Eye (tissue), 1 donor: ENCODE measurements at regions not wholly inside any gene's neighbourhood (a gene's known extent, or its start where the extent isn't known, plus 50 kb on each side); places are given as distances from the start of the nearest gene placed in this dataset.
"Not testable (repeated sequence)": the region's sequence is repeated elsewhere in the genome, so short reads cannot be mapped to it uniquely, and the experiment has no call there.

Experiments used
- DNase-seq: peaks from one replicate; pipeline ENCODE4 v3.0.0-alpha.2; 2015

DNA sequence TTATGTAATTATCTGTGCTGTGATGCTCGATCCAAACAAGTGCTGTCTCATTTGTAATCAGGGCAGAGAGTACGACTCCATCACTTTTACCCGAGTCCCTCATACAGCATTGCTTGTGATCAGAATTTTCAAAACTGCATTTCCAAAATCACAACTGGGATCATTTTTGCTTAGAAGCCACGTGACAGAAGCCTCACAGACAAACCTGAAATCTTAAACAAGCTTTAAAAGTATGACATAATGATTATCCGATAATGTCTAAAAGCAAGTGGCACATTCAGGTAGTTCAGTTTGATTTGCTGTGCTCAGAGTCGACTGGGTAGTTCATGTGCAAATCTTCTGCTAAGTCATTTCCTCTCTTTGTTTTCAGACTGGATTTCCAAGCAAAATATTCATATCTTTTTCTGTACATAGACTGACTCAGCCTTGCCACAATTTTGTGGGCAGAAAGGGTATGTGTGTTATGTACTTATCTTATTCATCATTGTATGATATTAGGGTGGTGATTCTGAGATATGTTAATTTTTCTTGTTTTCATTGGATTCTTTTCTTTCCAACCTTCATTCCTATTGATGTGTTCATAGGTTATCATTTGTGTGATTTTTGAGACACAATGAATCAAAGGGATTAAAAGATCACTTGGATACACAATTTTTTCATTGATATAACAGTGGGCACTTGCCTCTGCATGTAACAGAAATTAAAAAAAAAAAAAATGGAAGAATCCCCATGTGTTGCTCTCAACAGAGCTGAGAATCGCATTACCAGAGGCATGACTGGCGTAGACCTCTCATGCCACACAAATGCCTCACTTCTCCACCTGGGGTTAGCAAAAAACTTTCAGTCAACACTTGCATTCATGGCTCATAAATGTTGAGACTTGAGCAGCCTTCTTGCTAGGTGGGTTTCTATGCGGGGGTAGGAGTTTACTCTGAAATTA is 355.7 kb downstream of the LTN1 start:
- no peak for DNase-seq

DNA sequence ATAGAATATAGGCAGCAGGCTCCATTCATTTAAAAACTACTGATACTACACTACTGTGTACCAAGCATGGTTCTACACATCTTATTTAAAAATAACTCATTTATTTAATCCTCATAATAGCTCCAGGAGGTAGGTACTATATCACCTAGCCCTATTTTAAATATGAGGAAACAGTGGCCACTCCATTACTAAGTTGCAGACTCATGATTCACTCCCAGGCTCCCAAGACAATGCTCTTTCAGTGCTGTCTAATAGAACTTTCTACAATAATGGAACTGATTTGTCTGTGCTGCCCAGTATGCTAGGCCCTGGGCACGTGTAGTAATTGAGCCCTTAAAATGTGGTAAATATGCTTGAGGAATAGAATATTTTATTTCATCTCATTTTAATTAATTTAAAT is 357.1 kb downstream of the LTN1 start:
- no peak for DNase-seq

DNA sequence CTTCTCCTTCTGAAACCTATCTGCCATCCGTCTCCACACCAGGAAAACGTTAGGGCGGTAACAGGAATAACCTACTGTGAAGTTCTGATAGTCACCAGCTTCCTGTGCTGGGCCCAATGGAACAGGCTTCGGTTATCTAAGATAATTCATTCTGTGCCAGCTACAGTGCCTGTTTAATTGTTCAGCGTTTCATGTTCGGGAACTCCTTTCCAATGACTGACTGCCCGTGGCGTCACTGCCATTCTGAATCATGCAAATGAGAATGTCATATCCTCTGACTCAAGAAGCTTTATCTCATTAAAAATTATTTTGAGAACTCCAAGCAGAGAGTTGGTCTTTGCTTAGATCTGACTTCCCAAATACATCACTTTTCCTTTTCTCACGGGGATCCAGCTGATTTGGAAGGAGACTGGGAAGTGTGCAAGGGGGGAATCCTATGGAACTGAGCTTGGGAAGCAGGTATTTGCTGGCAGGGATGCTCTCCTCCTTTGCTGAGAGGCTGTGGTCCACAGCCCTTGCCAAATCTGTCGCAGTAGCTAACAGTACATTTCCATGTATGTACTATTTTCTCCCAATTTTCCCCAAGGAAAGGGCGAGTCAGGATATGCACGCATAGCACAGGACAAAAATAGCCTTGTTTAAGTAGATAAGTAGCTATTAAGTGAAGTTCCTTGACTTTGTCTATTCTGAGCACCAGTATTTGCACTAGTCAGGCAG is 358.7 kb downstream of the LTN1 start:
- DNase-seq = no peak

DNA sequence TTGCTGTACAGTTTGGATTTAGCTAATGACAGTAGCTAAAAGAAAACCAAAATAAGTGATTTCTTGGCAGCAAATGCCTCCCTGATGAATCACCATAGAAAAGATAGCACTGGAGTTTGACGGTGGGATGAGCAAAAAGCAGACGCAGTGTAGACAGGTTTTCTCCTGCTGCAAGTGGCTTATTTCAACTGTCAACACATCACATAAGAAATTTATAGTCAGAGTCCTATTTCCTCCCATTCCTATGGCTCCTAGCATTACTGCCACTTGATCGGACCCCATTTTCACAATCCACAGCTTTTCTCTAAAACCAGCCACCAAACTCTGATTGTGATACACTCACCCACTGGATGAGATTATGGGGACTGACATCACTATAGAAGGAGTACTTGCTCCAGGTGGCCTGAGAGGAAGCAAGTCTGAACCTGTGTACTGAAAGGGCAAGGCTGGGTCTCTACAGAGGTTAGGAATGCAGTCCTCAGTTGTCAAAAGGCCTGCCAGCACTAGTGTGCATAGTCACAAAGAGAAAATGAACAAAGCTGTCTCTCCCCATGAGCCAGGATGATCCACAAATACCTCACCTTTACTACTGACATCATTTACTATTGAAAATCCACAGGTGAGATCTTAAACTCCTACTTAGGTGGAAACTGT is 359.8 kb downstream of the LTN1 start:
- no peak for DNase-seq

DNA sequence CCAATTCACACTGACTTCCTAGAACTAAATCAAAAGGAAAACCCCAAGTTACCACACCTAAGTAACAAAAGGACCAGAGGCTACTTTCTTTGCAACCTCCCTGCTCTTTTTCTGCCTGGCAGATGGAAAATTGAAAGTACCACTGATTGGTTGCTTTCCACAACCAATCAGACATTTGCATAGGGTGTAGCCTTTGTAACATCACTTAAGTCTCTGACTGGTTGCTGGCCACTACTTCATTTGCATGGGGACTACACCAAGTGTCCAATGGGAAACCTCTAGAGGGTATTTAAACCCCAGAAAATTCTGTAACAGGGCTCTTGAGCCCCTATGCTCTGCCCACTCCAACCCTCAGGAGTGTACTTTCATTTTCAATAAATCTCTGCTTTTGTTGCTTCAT is 365.0 kb downstream of the LTN1 start:
- no peak for DNase-seq

DNA sequence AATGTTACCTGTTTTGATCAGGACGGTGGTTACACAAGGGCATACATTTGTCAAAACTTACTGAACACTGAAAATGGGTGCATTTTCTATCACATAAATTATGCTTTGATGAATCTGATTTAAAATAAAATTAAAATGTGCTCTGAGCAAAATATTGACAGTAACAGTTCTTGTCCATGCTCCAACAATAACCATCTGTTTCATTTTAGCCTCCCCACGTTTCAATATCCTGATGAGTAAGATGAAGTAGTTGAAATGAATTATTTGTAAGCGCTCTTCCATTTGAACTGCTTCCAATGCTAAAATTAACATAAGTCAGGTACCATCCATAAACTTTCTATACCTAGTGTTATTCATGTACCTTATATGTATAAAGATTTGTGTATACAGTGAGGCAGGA is 365.4 kb downstream of the LTN1 start:
- no peak for DNase-seq

DNA sequence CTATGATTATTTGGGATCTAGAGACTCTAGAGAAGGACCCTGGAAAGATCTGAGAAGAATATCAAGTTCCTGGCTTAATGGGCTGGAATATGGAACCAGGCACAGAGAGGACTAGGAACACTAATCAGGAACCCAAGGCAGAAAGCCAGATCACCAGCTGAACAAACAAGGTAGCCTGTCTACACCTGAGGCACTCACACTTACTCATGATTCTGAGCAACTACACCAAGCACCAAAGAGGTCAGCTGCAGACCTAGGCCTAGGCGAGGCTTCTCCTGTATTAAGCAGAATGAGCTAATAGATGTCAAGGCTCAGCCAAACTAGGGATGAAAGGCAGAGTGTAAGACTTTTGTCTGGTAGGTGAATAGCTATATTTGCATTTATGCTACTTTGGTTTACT is 368.1 kb downstream of the LTN1 start:
- no peak for DNase-seq

DNA sequence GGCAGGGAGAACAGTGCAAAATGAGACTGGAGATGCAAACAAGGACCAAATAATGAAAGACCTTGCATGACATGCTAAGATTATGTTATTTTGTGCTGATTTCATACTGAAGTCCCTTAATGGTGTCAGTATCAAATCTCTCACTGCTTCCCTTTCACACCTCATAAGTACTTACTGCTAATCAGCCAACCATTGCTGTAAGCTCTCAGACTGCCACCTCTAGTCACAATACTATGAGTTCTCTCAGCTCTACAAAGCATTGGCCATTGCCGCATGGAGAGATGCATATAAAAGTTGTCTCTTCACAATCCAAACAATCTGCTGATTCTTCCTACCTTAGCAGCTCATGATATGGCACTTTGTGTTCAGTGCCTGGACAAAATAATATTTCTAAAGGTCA is 375.4 kb downstream of the LTN1 start:
- no peak for DNase-seq

DNA sequence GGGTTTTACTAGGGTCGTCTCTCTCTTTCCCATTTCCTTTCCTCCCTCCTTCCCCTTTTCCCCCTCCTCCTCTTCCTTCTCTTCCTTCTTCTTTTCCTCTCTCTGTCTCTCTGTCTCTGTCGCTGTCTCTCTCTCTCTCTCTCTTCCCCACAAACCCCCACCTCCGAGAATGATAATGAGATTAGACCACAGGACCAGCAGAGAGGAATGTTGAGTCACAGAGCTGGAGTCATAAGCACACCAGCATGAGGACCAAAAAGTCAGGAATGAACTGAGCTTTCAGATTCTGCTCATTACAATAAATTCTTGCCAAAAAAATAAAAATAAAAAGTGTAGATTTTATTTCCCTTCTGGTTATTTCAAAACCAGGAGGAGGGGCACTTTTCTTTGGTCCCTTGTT is 377.4 kb downstream of the LTN1 start:
- DNase-seq = no peak

DNA sequence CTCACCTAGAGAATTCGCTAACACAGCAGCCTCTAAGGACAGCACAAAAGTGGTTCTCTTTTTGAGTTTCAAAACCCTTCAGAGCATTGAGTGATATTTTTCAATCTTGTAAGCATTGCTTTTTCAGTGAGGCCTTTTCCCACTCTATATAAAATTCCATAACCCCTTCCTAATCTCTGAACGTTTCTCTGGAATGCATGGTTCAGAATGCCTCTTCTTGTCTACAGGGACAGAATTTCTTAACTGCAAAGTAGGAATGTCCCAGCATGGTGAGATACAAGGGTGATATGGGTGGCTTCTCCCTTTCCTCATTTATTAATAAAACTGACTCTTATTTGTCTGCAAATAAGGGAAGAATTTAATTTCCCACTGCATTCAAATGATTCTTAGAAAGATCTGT is 377.9 kb downstream of the LTN1 start:
- DNase-seq = no peak

DNA sequence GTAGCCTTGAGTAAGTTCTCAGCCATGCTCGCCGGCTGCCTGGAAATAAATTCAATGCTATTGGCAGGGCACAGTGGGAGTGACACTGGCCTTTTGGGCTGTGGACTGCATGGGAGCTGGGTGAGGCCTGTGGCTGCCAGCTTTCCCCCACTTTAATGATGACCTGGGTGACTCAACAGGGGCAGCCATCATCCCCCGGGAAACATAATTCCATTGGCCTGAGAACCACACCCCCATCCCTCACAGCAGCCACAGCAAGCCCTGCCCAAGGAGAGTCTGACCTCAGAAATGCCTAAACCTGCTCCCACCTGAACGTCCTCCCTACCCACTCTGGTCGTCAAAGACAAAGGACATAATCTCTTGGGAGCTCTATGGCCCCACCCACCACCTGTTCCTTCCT is 384.0 kb downstream of the LTN1 start:
- DNase-seq = no peak

DNA sequence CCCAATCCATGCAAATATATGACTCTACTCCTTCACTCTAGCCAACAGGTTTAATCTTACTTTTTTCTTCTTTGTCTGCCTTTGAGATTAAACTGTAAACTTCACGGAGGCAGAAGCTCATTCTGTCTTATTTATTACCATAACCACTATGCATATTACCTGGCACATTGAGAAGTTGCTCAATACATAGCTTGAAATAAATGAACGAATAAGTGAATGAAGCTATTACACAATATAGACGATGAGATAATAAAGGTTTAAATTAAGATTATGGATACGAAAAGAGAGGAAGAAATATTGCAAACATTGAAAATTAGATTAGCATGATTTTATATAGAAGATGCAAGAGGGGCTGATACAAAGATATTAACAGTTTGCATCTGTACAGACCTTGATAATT is 385.1 kb downstream of the LTN1 start:
- no peak for DNase-seq

DNA sequence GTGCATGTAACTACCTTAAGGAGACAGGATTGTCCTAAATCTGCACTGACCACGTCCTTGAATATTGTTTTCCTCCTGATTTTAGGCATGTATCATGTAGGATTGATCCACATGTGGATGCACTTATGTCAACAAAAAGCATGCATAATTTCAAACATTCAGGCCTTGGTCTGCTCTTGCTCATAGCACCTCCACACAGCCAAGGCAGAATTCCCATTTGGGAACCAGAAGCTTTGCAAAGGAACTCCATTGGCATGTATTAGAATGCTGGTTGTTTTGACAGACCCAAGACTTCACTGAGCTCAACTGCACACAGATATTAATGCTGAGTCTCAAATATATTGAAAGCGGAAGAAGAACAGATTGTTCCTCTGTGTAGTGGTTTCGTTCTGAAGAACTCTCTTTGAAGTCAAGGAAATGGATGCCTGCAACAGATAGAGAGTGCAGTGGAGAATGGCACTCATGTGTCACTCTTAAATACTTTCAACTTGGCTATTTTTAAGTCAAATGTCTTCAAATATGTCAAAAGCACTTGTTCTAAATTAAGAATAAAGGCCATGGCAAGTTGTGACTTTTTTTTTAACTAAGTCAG is 387.6 kb downstream of the LTN1 start:
- DNase-seq = no peak

DNA sequence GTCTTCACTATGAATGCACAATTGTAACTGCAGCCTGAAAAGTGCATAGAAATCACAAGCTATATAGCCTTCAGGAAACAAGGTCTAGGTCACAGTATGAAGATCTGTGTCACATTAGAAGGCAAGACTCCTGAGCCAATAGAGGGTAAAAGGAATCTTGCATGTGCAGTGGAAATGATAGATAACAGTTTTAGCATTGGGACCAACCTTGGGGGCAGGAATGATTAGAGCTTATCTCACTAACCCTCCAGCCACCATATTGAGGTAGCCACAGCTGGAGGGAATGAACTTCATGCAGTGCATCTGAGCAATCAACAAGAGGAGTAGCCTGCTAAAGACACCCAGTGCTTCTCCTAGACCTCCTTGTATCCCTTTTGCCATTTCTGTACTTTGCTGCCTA is 390.1 kb downstream of the LTN1 start:
- no peak for DNase-seq

DNA sequence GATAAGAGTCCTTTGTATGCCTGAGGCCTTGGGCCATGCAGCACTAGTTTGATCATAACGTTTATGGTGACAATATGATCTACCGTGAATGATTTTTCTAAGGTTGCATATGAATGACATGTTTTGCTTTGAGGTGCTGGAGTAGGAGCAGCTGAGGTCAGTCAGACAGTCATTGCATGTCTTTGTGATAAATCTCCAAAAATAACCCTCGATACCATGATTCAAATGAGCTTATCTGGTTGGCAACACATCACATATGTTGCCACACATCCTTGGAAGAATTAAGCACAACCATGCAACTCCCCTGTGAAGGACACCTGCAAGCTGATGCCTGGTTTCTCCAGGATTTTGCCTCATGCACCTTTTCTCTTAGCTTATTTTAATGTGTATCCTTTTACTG is 394.5 kb downstream of the LTN1 start:
- no peak for DNase-seq

DNA sequence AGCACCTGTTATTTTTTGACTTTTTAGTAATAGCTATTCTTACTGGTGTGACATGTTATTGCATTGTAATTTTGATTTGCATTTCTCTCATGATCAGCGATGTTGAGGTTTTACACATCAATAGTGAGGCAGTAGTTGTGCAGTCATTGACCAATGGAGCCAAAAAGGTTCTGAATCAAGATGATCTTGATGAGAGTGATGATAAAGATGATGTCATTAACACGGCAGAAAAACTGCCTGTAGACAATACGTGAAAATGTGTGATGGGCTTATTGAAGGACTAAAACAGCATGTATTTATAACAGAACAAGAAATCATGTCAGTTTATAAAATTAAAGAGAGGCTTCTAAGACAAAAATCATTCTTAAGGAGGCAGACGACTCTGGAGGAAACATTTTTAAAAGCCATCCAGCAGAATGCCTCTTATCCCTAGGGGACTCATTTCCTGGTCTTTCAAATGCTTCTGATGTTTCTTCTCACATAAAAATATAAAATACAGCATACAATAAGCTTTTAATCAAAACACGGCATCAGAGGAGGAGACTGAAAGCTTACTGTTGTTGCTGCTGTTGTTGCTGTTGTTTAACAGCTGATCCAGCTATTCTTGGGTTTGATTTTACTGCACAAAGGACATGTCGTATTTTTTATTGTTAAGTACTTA is 400.3 kb downstream of the LTN1 start:
- no peak for DNase-seq

DNA sequence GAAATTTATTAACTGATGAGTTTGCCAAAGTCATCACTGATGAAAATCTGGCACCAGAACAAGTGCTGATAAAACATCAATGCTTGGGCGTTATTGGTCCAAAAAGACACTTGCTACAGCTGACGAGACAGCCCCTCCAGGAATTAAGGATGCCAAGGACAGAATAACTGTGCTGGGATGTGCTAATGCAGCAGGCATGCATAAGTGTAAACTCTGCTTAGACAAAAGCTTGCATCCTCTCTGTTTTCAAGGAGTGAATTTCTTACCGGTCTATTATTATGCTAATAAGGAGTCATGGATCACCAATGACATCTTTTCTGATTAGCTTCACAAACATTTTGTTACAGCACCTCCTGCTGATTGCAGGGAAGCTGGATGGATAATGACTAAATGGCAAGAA is 402.0 kb downstream of the LTN1 start:
- no peak for DNase-seq

DNA sequence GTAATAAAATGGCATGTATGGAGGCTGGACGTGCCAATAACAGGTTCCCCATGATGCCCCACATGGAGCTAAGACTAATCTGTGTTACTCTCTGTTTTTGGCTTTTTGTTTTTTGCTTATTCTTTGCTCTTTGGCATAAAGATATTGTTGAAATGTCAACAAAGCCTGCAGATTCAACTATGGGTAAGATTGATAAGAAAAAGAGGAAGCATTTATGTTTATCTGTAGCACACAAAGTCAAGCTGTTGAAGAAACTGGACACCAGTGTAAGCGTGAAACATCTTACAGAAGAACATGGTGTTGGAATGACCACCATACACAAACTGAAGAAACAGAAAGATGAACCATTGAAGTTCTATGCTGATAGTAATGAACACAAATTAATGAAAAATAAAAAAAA is 402.7 kb downstream of the LTN1 start:
- DNase-seq = no peak

DNA sequence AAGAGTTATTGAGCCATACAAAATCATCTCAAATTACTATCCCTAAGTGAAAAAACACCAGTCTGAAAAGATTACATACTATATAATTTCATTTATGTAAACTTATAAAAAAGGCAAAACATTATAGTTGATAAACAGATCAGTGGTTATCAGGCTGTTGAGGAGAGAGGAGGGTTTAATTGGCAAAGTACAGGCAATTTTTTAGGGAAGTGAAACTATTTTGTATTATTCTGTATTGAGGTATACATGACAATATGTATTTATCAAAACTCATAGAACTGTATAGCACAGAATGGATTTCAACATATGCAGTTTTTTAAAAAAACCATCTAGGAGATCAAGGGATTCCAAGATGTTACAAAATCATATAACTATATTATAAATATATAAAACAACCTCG is 403.7 kb downstream of the LTN1 start:
- no peak for DNase-seq

DNA sequence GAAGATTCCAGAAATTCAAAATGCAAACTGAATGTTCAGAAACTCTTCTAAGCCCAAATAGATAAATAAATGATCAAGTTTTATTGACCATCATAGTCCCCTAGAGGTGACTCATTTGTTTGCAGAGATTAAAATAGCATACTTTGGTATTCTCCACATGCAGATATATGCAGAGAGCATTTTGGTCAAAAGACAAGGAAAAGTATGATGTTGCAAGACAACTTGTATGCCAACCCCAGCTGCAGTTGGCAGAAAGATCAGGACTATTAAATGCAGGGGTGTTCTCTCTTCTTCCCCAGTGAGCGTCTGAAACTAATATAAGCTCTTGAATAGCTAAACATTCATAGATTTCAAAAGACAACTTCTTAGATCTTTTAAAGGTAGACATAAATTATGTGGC is 404.9 kb downstream of the LTN1 start:
- DNase-seq = no peak

DNA sequence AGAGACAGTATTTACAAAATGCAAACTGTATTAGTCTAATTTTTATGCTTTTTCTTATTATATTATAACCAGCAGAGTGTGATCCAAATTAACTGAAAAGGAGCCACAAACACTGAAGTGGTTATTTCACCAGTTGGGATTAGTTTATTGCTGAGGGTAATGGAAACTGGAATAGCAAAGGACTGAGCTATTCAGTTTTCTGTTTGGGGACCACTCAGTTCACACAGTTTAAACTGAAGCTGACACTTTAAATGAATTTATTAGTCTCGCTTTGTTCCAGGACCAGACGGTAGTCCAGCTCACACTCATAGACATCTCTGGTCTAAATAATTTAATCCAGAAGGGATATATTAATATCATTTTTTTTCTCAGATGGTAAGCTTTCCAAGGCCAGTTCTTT is 410.7 kb downstream of the LTN1 start:
- no peak for DNase-seq

DNA sequence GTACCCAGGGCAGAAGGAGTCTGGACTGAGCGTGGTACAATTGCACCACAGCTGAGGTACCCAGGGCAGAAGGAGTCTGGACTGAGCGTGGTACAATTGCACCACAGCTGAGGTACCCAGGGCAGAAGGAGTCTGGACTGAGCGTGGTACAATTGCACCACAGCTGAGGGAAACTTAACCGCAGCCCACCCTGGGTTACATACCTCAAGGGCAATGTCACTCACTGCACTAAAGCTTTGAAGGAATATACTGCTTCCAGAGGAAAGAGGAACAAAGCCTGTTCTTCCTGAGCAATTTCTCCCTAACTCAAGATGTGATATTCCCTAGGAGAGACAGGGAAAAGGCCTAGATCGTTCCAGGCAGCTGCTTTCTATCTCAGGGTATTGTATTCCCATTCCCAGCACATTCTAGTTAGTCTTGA is 411.4 kb downstream of the LTN1 start:
- DNase-seq = not testable (repeated sequence)

DNA sequence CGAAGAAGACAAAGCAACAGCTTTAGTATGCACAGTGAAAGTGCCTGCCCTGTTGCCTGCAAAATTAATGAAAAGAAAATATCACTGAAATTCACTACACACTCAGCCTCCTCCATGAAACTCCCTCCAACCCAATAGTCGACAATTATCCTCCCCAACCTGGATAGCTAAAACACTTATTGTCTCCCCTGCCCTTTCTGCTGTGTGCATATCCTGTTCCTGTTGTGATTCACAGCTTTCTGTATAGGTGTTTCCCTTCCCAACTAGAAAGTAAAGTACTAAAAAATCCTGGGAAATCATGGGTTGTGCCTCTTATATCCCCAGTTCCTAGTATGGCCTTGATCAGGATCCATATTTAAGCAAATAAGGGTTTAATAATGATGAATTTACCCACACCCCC is 412.1 kb downstream of the LTN1 start:
- no peak for DNase-seq
